HL-60 (cell line): ENCODE measurements at regions not wholly inside any gene's neighbourhood (a gene's known extent, or its start where the extent isn't known, plus 50 kb on each side); places are given as distances from the start of the nearest gene placed in this dataset.

Experiments used
- DNase-seq, 2 experiments: peaks; one replicate each; pipeline ENCODE4 v3.0.0-alpha.2; 2010 to 2020; ENCODE audit warnings: low read depth in 1 of 2, low spot score in 1 of 2
- H3K27ac ChIP-seq: fragments of 250-450 bp; sonication (Bioruptor Pico); replicated peaks from 2 replicates; pipeline ENCODE4 v1.5.1; 2020; ENCODE audit warnings: mild to moderate bottlenecking, moderate library complexity
- H3K27me3 ChIP-seq: fragments of 250-450 bp; sonication (Bioruptor Pico); 2 replicates; pipeline ENCODE4 v1.5.1; 2021; ENCODE audit warnings: mild to moderate bottlenecking, moderate library complexity; ENCODE audit not compliant: insufficient read depth, poor library complexity, severe bottlenecking
- H3K4me3 ChIP-seq: replicated peaks from 2 replicates; pipeline ENCODE4 v1.5.1; 2011; ENCODE audit warnings: mild to moderate bottlenecking, control low read depth, low read length; ENCODE audit not compliant: insufficient read depth
- GABPA ChIP-seq: IDR thresholded peaks from 2 replicates; pipeline ENCODE4 v1.6.1; 2012; ENCODE audit warnings: low read depth
- POLR2AphosphoS5 ChIP-seq: IDR thresholded peaks from 2 replicates; pipeline ENCODE4 v1.6.1; 2012; ENCODE audit warnings: low read depth
- REST ChIP-seq: IDR thresholded peaks from 2 replicates; pipeline ENCODE4 v1.6.1; 2012; ENCODE audit warnings: low read depth; ENCODE audit not compliant: insufficient replicate concordance
- SPI1 ChIP-seq: IDR thresholded peaks from 2 replicates; pipeline ENCODE4 v1.6.1; 2012; ENCODE audit warnings: low read depth, mild to moderate bottlenecking, borderline replicate concordance
- TF ChIP-seq, protein P1 (sequence below): IDR thresholded peaks from one replicate; pipeline ENCODE4 v1.5.1; 2011; ENCODE audit warnings: low read length, control low read depth, inconsistent platforms; ENCODE audit not compliant: insufficient read depth

GRCh38 chr5:2619216-2619615, 132.3 kb downstream of the IRX2 start:
- Histone ChIP-seq H3K27me3 (no peaks in the 10 kb centered on the region), H3K4me3 (no peak overlapping the region), H3K27ac (no peak overlapping the region)
- DNase-seq: no peak
- TF ChIP-seq GABPA (no peak), REST (no peak), SPI1 (no peak), POLR2AphosphoS5 (no peak)
- TF ChIP-seq, protein P1, sequence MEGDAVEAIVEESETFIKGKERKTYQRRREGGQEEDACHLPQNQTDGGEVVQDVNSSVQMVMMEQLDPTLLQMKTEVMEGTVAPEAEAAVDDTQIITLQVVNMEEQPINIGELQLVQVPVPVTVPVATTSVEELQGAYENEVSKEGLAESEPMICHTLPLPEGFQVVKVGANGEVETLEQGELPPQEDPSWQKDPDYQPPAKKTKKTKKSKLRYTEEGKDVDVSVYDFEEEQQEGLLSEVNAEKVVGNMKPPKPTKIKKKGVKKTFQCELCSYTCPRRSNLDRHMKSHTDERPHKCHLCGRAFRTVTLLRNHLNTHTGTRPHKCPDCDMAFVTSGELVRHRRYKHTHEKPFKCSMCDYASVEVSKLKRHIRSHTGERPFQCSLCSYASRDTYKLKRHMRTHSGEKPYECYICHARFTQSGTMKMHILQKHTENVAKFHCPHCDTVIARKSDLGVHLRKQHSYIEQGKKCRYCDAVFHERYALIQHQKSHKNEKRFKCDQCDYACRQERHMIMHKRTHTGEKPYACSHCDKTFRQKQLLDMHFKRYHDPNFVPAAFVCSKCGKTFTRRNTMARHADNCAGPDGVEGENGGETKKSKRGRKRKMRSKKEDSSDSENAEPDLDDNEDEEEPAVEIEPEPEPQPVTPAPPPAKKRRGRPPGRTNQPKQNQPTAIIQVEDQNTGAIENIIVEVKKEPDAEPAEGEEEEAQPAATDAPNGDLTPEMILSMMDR: no peak

DNA sequence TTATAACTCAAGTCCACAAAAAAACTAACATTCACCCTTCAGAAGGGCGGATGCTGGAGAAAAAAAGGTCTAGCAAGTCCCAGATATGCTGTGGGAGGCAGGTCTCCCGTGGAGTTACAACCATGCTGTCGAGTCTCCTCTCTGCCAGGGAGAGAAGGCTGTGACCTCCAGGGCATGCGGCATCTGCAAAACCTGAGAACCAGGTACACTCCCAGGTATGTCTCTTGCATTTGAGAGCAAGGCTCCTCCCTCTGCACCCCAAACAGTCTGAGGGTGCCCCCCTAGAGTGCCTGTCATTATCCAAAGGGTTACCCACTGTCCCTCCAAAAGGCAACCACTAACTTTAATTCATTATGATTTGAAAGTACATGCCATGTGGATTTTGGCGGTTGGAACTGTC, 134.0 kb downstream of the IRX2 start:
- H3K27me3 ChIP-seq: no peaks in the 10 kb centered on the region
- DNase-seq: no peak
- no peak for TF ChIP-seq REST
- TF ChIP-seq, protein P1: no peak
- no peak for TF ChIP-seq SPI1
- no peak for TF ChIP-seq GABPA
- TF ChIP-seq POLR2AphosphoS5: no peak
- H3K4me3 ChIP-seq: no peak overlapping the region
- H3K27ac ChIP-seq: no peak overlapping the region

GRCh38 chr5:2615917-2616316, 135.6 kb downstream of the IRX2 start:
- no peak for DNase-seq

GRCh38 chr5:2614571-2614970, 136.9 kb downstream of the IRX2 start:
- TF ChIP-seq REST (no peak), GABPA (no peak), SPI1 (no peak), POLR2AphosphoS5 (no peak)
- TF ChIP-seq, protein P1: no peak
- H3K27me3 ChIP-seq: no peaks in the 10 kb centered on the region
- DNase-seq: no peak
- H3K4me3 ChIP-seq: no peak overlapping the region
- H3K27ac ChIP-seq: no peak overlapping the region

More at GRCh38 chr5:2615917-2616316, 135.6 kb downstream of the IRX2 start:
- no peak overlapping the region for H3K27ac ChIP-seq
- TF ChIP-seq POLR2AphosphoS5: no peak
- no peak overlapping the region for H3K4me3 ChIP-seq
- H3K27me3 ChIP-seq: no peaks in the 10 kb centered on the region
